ENCODE measurements at regions not wholly inside any gene's neighbourhood (a gene's known extent, or its start where the extent isn't known, plus 50 kb on each side); places are given as distances from the start of the nearest gene placed in this dataset.

- no peak for DNase-seq
Observed at GRCh38 chr2:18244845-18245244, 315.6 kb downstream of the RDH14 start.

- DNase-seq: no peak
Observed at GRCh38 chr2:18243816-18244215, 316.6 kb downstream of the RDH14 start.

DNA sequence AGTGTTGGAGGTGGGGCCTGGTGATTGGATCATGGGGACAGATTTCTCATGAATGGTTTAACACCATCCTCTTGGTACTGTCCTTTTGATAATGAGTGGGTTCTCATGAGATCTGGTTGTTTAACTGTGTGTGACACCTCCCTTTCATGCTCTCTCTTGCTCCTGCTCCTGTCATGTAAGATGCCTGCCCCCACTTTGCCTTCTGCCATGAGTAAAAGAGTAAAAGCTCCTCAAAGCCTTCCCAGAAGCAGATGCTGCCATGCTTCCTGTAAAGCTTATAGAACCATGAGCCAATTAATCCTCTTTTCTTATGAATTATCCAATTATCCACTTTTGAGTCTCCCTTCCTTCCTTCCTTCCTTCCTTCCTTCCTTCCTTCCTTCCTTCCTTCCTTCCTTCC is 317.7 kb downstream of the RDH14 start:
- DNase-seq: no peak

DNA sequence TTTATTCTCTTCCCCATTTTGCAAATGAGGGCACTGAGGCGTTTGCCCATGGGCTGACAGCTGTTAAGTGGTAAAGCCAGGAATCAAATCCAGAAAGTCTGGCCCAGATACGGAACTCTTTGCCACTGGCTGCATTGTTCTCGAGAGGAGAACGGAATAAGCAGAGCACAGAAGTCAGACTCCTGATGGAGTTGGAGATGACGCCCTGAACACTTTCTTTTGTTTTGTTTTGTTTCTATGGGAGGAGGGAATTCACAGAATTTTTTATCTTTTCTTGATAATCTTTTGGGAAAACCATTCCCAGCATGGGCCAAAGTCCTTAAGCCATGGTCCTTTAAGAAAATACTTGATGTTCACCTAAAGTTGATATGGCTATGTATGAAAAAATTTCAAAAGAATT is 322.2 kb downstream of the RDH14 start:
- DNase-seq: no peak

- DNase-seq: no peak
Observed at GRCh38 chr2:18237298-18237697, 323.2 kb downstream of the RDH14 start.

DNA sequence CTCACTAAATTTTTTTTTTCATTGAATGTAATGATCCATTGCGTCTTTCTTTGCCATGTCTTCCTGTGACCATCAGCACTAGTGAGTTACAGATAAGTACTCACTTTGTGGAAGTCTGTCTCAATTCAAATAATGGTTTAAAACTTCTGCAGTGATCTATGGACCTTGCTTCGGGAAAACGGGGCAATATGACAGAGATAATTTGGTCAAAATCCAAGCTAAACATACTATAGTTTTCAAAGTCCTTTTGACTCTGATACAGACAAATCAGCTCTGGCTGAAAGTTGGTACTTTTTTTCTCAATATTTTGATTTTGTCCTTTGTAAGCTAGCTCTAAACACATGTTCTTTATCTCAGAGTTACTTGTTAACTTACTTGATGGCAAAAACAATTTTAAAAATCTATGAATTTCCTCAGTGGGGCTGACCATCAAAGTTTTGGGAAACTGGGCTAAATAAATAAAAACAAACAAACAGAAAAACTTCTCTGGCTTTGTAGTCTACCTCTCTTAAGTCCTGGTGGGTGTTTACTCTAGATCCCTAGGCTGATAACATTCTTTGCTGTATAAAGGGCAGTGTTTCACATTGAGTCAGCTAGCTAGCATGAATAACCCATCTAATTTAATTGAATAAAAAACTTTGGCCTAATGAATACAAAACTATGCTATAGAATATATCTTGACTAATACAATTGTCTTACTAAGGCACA is 327.6 kb downstream of the RDH14 start:
- DNase-seq: no peak

DNA sequence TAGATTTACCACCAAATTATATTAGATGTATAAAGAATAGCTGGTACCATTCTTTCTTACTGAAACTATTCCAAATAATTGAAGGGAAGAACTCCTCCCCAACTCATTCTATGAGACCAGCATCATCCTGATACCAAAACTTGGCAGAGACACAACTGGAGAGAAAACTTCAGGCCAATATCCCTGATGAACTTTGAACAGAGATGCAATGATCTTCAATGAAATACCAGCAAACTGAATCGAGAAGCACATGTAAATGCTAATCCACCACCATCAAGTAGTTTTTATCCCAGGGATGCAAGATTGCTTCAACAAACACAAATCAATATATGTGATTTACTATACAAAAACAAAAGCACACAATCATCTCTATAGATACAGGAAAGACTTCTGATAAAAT is 329.8 kb downstream of the RDH14 start:
- DNase-seq: no peak

GRCh38 chr2:18219676-18220075 is 340.8 kb downstream of the RDH14 start:
- no peak for DNase-seq

GRCh38 chr2:18218160-18218933 is 339.9 kb downstream of the KCNS3 start:
- DNase-seq: no peak

GRCh38 chr2:18214936-18215335 is 336.5 kb downstream of the KCNS3 start:
- DNase-seq: no peak

- DNase-seq: no peak
Observed at GRCh38 chr2:18213986-18214385, 335.5 kb downstream of the KCNS3 start.

DNA sequence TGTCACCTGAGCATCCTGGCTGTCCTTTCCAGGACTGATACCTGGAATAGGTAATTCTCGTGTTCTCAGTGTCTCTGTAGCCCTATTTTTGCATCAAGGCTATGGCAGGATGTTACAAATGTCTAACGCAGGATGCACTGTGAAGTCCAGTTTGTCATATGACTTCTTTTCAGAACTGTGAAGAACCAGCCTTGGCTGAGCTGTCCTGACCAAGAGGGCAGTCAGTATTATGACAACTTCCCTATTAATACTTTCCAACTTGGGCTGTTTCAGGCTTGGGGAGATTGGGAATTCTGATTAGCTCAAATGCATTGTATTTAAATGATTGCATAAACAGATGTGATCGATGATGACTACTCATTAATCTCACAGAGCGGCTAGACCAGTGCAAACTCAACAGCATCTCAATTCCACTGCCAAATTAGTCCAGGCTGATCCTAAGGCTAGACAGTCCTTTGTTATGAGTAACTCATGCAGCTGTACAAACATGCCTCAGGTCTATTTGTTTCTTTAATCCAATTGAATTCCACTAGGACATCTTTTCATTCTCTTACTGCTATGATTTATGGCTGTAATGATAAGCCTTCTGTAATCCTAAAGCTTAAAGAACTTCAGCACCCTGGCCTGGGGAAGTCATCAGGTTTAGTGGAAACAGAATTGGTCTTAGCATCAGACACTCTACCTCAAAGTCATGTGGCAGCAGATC is 331.6 kb downstream of the KCNS3 start:
- DNase-seq: peak; percentile 32

GRCh38 chr2:18208956-18209355 is 330.5 kb downstream of the KCNS3 start:
- DNase-seq: no peak

DNA sequence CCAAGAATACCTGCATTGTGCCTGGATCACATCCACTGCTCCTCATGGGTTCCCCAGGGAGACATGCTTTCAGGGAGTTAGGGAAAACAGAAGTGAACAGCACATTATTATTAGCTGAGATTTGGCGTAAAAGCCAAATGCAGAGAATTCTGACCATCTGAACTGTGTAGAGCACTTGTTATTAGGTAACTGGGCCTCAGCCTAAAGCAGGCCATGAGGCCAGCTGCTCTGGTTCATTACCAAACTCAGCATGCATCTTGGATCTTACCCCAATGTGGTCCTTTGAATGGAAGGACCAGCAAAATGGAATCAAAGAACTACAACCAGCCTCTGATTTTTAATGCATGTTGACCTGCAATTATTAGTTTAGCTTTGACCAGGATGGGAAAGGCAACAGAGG is 322.3 kb downstream of the KCNS3 start:
- no peak for DNase-seq

GRCh38 chr2:18198677-18199076 is 320.2 kb downstream of the KCNS3 start:
- no peak for DNase-seq

DNA sequence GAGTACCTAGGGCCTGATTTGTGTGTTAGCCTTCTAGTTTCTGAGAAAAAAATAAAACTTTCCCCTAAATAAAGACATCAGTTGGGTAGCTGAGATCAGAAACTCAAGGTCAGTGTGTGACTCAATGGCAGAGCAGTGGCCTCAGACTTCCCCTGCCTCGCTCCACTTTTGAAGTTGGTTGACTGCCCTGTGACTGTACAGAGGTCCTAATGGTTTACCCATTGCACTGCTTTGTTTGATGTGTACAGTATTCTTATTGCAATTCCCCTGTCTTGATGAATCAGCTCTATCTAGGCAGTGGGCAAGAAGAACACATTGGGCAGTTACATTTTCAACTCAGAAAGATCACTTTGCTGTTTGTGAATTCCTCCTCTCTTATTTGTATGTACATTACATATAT is 315.7 kb downstream of the KCNS3 start:
- DNase-seq: no peak

DNA sequence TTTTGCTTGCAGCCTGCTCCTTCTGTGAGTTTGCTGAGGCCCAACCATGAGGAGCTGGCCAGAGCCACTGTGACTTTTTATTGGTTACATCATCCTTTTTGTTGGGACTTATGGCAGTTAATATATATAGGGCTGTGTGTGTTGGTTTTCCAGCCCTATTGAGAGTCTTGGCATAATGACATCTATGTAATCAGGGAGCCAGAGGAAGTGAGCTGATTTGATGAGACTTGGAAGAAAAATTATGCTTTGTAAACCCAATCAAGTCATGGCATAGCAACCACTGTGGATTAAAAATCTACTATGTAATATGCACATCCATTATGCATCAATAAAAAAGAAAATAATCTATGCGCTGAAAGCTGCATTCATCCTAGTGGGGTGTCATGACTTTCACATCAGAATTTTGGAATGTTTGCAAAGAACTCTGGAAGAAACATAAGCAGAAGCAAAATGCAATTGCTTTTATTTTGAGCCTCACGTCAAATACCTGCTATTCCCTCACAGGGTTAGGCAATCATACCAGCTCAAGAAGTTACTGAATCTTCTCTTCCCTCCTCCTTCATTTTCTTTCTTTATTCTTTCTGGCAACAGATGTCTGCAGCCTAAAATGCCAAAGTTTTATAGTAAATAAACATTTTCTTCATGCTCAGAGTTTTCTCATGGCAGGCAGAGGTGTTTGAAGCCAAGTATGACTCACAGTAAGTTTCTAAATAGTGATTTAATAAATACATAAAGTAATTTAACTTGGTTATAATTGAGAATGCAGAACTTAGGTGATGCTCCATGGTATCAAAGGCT is 308.5 kb downstream of the KCNS3 start:
- DNase-seq: no peak

DNA sequence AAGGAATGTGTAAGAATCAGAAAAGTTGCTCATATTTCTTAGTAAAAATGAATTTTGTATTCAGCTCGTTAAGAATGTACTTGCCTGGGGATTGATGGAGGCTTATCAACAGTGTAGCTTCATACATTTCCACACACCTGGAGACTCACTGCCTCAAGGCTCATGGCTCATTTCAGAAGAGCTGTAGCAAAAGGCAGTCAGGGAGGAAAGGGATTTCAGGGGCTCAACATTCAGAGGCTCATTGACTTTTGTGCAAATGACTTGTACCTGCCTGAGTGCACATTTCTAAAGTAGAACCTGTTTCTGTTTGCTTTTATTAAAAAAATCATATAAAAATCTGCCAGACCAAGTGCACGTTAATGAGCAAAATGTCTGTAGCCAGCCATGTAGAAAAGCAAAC is 304.4 kb downstream of the KCNS3 start:
- DNase-seq: no peak

- DNase-seq: no peak
Observed at GRCh38 chr2:18180912-18181311, 302.4 kb downstream of the KCNS3 start.

DNA sequence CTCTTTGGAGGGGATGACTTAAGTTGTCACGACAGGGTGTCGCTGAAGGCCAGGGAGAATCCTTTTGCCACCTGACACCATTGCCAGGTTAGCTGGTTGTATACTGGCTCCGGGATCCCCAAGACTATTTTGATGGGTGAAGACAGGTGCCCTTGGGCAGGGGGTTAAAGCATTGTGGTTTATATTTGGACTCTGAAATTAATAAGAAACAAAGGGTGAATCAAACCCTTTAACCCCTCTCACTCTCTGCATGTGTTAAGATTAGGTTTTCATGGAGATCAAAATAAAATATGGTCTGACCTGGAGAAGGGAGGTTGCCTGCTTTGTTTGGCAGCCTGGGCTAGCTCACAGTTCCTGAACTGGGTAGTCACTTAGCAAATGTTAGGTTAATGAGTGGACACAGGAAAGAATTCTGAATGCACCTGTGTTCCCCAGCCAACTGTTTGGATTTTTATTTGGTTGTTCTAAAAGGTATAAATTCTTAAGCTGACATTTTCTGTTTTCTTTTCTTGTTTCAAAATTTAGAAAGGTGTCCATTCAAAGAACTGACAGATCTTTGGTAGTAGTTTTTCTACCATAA is 301.7 kb downstream of the KCNS3 start:
- DNase-seq: no peak

DNA sequence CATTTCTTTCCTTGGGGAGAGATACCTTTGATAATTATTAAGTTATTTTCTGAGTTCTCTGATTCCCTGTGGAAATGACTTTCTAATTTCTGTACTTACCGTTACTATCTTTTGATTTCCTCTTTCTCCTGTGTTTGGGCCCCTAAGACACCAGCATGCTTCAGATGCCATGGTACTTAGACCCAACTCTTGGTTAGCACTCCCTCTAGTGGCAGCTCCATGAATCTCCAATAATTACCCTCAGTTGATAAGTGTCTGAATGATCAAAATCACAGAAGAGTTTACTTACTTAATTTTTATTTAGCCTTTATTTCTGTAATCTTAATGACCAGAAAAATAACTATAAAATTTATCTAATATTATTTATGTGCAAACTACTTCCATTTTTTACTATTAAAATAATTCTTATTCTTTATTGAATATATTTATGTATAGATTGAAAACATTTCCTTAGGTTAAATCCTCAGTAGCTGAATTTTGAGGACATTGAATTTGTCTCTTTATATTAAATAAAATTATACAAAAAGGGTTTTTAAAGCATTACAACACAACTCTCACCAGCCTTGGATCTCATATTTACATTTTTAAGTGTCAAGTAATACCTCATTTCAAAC is 300.4 kb downstream of the KCNS3 start:
- DNase-seq: peak; percentile 36

- no peak for DNase-seq
Observed at GRCh38 chr2:18176679-18177215, 298.3 kb downstream of the KCNS3 start.
